ENCODE measurements at regions not wholly inside any gene's neighbourhood (a gene's known extent, or its start where the extent isn't known, plus 50 kb on each side); places are given as distances from the start of the nearest gene placed in this dataset.

DNA sequence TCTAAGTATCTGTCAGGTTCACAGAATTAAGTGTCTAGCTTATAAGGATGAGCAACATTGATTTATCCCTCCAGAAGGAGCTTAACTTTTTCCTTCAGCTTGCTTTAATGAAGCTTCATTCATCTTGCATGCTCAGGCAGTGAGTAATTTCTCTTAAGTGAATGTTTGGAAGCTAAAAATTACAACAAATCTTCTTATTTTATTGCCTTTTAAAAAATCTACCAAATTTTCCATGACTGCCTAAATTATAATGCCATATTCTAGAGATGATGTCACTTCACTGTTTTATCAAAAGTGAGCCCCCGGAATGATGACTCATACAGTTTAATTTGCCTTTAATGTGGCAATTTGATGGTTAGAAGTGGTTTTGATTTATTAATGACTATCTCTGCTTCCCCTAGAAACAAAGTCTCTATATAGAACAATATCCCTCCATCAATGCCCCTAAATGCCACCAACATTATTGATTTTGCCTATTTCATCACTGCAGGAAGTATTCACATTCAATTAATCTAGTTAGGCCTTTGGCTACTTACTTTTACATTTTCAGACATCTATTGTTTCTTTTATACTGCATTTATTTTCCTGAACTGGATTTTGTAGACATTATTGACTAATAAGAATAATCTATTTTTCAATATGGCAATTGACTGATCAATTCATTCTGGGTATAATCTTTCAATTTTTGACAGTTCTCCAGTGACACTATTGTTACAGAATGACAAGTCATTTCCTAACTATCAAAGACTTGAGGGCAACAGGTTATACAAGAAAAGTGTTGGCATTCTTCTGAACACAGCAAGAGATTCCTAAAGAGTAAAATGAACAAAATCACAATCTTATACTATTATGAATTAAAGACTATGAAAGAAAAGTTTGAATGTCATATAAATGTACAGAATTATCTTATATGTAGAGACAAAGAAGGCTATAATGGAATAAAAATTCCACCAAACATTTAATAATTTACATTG, 139.3 kb upstream of the ODAD2 start:
- in situ Hi-C loops (cut with MboI; ENCODE audit: low sequenced_read_pairs, unreplicated experiment) = no loop called here
- DNase-seq (ENCODE audit: low spot score) = no peak
- TF ChIP-seq, protein P1, sequence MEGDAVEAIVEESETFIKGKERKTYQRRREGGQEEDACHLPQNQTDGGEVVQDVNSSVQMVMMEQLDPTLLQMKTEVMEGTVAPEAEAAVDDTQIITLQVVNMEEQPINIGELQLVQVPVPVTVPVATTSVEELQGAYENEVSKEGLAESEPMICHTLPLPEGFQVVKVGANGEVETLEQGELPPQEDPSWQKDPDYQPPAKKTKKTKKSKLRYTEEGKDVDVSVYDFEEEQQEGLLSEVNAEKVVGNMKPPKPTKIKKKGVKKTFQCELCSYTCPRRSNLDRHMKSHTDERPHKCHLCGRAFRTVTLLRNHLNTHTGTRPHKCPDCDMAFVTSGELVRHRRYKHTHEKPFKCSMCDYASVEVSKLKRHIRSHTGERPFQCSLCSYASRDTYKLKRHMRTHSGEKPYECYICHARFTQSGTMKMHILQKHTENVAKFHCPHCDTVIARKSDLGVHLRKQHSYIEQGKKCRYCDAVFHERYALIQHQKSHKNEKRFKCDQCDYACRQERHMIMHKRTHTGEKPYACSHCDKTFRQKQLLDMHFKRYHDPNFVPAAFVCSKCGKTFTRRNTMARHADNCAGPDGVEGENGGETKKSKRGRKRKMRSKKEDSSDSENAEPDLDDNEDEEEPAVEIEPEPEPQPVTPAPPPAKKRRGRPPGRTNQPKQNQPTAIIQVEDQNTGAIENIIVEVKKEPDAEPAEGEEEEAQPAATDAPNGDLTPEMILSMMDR (IDR thresholded peaks at IDR 0.05; ENCODE audit: borderline replicate concordance, control extremely low read depth, extremely low read depth, insufficient read depth, missing control alignments) = no peak

DNA sequence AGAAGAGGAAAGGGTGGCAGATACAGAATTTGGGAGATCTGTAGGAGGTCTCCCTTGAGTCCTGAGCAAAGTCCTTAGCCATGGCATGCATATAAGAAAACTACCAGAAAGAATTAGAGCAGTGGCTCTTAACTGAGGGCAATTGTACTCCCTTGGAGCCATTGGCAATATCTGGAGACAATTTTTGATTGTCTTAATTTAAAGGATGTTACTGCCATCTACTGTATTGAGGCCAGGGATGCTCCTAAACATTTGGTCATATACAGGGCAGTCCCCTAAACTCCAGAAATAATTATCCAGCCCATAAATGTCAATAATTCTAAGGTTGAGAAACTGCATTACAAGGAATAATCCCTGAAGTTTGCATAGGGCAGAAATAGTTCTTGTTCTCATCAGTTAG, 136.4 kb upstream of the ODAD2 start:
- in situ Hi-C loops (cut with MboI; ENCODE audit: low sequenced_read_pairs, unreplicated experiment) = no loop called here
- TF ChIP-seq, protein P1 (IDR thresholded peaks at IDR 0.05; ENCODE audit: borderline replicate concordance, control extremely low read depth, extremely low read depth, insufficient read depth, missing control alignments) = no peak
- no peak for DNase-seq (ENCODE audit: low spot score)

DNA sequence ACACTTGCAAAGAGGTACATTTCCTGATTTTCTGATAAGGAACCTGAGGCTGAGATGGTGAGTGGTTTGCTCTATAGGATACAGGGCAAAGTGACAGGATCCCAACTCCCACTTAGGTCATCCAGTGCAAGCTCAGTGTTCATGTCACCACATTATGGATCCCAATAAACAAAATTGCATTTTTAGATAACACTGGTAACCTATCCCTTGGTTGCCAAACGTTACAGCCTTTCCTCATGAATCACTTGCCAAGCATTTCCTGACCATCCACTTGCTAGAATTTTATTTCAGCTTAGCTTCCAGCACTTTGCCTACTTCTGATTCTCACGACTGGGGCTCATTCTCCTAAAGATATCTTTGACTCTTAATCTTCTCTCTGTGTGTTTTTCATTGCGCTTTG, 131.4 kb upstream of the ODAD2 start:
- TF ChIP-seq, protein P1 (IDR thresholded peaks at IDR 0.05; ENCODE audit: borderline replicate concordance, control extremely low read depth, extremely low read depth, insufficient read depth, missing control alignments) = no peak
- no peak for DNase-seq (ENCODE audit: low spot score)
- in situ Hi-C loops (cut with MboI; ENCODE audit: low sequenced_read_pairs, unreplicated experiment) = no loop called here

DNA sequence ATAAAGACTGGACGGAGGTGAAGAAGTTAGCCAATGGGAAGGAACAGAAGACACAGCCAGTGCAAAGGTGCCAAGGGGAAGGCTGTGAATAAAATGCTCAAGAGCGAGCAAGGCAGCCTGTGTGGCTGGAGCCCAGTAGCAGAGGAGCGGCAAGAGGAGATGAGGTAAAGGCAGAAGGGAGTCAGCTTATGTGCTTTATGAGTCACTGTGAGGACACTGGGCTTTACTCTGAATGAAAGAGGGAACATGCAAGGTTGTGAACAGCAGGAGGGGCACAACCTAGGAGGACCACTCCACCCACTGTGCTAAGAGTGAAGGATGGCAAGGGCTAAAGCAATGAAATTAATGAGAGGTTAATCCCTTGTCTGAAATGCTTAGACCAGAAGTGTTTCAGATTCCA, 129.0 kb upstream of the ODAD2 start:
- in situ Hi-C loops (cut with MboI; ENCODE audit: low sequenced_read_pairs, unreplicated experiment) = no loop called here
- DNase-seq (ENCODE audit: low spot score) = no peak
- TF ChIP-seq, protein P1 (IDR thresholded peaks at IDR 0.05; ENCODE audit: borderline replicate concordance, control extremely low read depth, extremely low read depth, insufficient read depth, missing control alignments) = no peak

DNA sequence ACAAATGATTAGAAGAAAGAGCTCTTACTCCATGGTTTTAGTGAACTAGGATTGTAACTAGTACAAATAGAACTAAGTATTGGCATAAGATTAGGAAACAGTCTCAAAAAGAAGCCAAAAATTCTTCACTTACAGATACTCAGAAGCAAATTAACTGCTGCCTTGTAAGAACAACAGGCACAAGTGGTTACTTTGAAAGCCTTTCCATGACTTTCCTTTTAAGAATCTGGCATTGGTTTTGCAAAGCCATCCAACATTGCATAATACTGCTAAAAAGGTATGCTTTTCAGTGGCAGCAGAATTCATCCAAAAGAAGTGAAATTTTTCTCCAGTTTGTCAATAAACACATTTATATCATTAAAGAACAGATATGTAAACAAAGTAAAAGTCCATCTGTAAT, 126.8 kb upstream of the ODAD2 start:
- no peak for DNase-seq (ENCODE audit: low spot score)
- TF ChIP-seq, protein P1 (IDR thresholded peaks at IDR 0.05; ENCODE audit: borderline replicate concordance, control extremely low read depth, extremely low read depth, insufficient read depth, missing control alignments) = no peak
- in situ Hi-C loops (cut with MboI; ENCODE audit: low sequenced_read_pairs, unreplicated experiment) = no loop called here

DNA sequence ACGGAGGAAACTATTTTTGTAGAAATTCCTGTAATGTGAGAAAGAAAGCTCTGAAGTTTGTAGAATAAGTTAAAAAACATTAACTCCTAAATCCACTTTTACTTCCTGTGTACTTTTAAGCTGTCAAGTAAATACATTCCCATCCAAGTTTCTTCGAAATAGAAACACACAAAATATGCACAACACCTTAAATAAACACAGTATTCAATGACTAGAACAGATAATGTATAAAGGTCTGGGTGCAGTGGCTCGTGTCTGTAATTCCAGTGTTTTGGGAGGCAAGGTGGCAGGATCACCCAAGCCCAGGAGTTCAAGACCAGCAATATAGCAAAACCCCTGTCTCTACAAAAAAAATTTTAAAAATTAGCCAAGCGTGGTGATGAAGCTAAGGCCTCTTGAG, 121.9 kb upstream of the ODAD2 start:
- TF ChIP-seq, protein P1 (IDR thresholded peaks at IDR 0.05; ENCODE audit: borderline replicate concordance, control extremely low read depth, extremely low read depth, insufficient read depth, missing control alignments) = no peak
- no peak for DNase-seq (ENCODE audit: low spot score)
- in situ Hi-C loops (cut with MboI; ENCODE audit: low sequenced_read_pairs, unreplicated experiment) = no loop called here
